Parathyroid adenoma (tissue), 2 donors: ENCODE measurements at regions not wholly inside any gene's neighbourhood (a gene's known extent, or its start where the extent isn't known, plus 50 kb on each side); places are given as distances from the start of the nearest gene placed in this dataset.

Experiments
- H2AFZ ChIP-seq: fragments of 300-600 bp; sonication (generic); one replicate; pipeline ENCODE4 v1.7.0; 2017; ENCODE audit warnings: antibody characterized with exemption, mild to moderate bottlenecking
- H3K27ac ChIP-seq: fragments of 300-600 bp; sonication (generic); one replicate; pipeline ENCODE4 v1.7.0; 2017
- H3K27me3 ChIP-seq: fragments of 300-600 bp; sonication (generic); one replicate; pipeline ENCODE4 v1.7.0; 2017; ENCODE audit warnings: low read length; ENCODE audit not compliant: control insufficient read depth, insufficient read depth
- H3K36me3 ChIP-seq: fragments of 300-600 bp; sonication (generic); one replicate; pipeline ENCODE4 v1.7.0; 2017; ENCODE audit warnings: low read length; ENCODE audit not compliant: control insufficient read depth, insufficient read depth
- H3K4me1 ChIP-seq: fragments of 300-600 bp; sonication (generic); one replicate; pipeline ENCODE4 v1.7.0; 2017; ENCODE audit warnings: control low read depth
- H3K4me2 ChIP-seq: fragments of 300-600 bp; sonication (generic); one replicate; pipeline ENCODE4 v1.7.0; 2017; ENCODE audit warnings: low read length
- H3K4me3 ChIP-seq: fragments of 300-600 bp; sonication (generic); one replicate; pipeline ENCODE4 v1.7.0; 2017; ENCODE audit warnings: low read depth, low read length
- H3K79me2 ChIP-seq: fragments of 300-600 bp; sonication (generic); one replicate; pipeline ENCODE4 v1.7.0; 2017; ENCODE audit warnings: control low read depth
- H3K9ac ChIP-seq: fragments of 300-600 bp; sonication (generic); one replicate; pipeline ENCODE4 v1.7.0; 2017; ENCODE audit warnings: mild to moderate bottlenecking
- H3K9me3 ChIP-seq: fragments of 300-600 bp; sonication (generic); one replicate; pipeline ENCODE4 v1.7.0; 2017; ENCODE audit warnings: low read length; ENCODE audit not compliant: control insufficient read depth
- TF ChIP-seq, protein P1 (sequence below): fragments of 300-600 bp; sonication (generic); IDR thresholded peaks from one replicate; pipeline ENCODE4 v1.7.0; 2017; ENCODE audit warnings: antibody characterized with exemption, mild to moderate bottlenecking
- donor health status: primary hyperparathyroidism.

DNA sequence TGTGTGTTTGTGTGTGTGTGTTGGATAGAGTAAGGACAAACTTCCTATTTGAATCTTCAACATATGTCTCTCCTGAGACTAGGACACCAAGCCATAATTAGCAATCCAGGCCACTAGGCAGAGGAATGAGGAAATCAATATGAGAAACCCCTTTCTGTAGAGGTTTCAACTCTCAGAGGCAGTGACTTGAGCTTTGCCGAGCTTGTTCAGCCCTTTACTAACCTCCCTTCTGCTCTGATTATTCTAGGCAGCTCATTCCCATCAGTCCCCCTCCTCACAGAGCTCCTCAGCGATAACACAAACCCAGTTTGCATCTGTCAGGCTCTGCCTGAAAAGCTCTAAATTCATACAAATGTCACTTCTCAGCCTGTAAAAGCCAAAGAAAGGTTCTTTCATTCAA is 1030.3 kb downstream of the CDH8 start:
- H3K9ac ChIP-seq = no peak overlapping the region
- no peaks in the 10 kb centered on the region for H3K36me3 ChIP-seq
- no peaks in the 10 kb centered on the region for H3K4me1 ChIP-seq
- no peaks in the 10 kb centered on the region for H3K9me3 ChIP-seq
- H3K27ac ChIP-seq = no peak overlapping the region
- H2AFZ ChIP-seq = no peak overlapping the region
- TF ChIP-seq, protein P1, sequence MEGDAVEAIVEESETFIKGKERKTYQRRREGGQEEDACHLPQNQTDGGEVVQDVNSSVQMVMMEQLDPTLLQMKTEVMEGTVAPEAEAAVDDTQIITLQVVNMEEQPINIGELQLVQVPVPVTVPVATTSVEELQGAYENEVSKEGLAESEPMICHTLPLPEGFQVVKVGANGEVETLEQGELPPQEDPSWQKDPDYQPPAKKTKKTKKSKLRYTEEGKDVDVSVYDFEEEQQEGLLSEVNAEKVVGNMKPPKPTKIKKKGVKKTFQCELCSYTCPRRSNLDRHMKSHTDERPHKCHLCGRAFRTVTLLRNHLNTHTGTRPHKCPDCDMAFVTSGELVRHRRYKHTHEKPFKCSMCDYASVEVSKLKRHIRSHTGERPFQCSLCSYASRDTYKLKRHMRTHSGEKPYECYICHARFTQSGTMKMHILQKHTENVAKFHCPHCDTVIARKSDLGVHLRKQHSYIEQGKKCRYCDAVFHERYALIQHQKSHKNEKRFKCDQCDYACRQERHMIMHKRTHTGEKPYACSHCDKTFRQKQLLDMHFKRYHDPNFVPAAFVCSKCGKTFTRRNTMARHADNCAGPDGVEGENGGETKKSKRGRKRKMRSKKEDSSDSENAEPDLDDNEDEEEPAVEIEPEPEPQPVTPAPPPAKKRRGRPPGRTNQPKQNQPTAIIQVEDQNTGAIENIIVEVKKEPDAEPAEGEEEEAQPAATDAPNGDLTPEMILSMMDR = no peak
- no peaks in the 10 kb centered on the region for H3K27me3 ChIP-seq
- H3K4me3 ChIP-seq = no peak overlapping the region
- no peak overlapping the region for H3K4me2 ChIP-seq
- no peaks in the 10 kb centered on the region for H3K79me2 ChIP-seq

DNA sequence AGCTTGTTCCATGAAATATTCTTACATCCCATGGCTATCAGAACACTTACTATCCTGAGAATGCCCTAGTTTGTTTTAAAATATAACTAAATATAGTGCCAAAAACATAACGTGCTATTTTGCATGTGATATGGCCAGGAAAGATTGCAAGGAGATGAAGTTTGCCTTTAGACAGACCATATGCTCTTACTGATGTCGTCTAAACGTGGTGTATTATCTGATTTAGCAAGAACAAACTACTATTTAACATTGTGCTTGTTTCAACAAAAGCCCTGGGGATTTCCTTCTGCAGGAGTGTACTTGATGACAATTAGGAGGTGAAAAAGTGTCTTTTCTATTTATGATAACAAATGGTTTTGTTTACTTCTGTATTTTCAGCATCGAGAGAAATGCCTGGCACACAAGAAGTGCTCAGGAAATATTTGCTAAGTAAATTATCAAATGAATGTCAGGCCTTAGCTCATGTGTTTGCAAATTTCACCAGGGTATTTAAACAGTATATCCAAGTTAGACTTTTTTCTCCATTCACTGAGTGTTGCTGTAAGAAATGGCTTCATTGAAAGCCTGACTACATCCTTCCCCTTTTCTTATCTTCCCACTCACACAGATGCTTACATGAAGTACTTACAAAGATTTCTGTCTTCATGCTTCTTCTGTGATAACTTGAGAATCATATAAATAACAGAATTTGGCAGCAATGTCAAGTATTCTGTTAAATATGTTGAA is 1033.6 kb downstream of the CDH8 start:
- no peaks in the 10 kb centered on the region for H3K9me3 ChIP-seq
- H3K9ac ChIP-seq = no peak overlapping the region
- H3K4me2 ChIP-seq = no peak overlapping the region
- TF ChIP-seq, protein P1 = no peak
- H3K27ac ChIP-seq = no peak overlapping the region
- no peaks in the 10 kb centered on the region for H3K79me2 ChIP-seq
- no peaks in the 10 kb centered on the region for H3K27me3 ChIP-seq
- no peak overlapping the region for H2AFZ ChIP-seq
- H3K4me3 ChIP-seq = no peak overlapping the region
- no peaks in the 10 kb centered on the region for H3K4me1 ChIP-seq
- H3K36me3 ChIP-seq = no peaks in the 10 kb centered on the region

DNA sequence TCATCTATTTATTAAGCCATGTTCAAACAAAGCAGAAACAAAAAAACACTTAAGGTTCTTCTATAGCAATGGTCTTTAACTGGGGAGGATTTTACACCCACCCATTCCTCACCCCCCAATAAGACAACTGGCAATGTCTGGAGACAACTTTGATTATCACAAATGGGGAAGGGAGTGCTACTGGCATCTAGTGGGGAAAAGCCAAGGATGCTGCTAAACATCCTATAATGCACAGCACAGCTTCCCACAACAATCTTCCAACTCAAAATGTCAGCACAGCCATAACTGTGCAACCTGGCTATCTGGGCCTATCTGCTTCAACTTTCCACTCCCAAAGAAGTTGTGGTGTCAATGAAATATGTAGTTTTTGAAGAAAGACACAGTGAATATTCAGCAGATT is 1044.4 kb downstream of the CDH8 start:
- Histone ChIP-seq H3K27me3 (no peaks in the 10 kb centered on the region), H3K36me3 (no peaks in the 10 kb centered on the region), H3K4me3 (no peak overlapping the region), H3K9me3 (no peaks in the 10 kb centered on the region), H3K79me2 (no peaks in the 10 kb centered on the region), H2AFZ (no peak overlapping the region), H3K4me1 (no peaks in the 10 kb centered on the region), H3K27ac (no peak overlapping the region), H3K4me2 (no peak overlapping the region), H3K9ac (no peak overlapping the region)
- TF ChIP-seq, protein P1 = no peak

DNA sequence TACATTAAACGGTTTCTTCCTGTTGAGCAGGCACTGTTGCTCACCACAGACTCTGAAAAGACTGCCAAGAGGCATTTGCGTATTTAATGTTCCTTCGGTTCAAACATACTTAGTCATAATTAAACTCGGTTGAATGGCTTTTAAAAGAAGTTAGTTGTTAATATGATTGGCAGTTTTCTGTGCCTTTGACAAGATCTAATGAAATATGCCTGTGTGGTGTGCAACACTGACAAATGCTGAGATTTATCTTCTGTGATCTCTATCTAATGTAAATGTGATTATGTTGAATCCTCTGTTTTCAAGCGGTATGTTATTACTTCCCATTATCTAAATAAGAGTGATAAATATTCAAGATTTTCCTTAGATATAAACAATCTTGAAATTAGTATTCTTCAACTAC is 1046.6 kb downstream of the CDH8 start:
- no peaks in the 10 kb centered on the region for H3K79me2 ChIP-seq
- H3K27me3 ChIP-seq = no peaks in the 10 kb centered on the region
- no peaks in the 10 kb centered on the region for H3K9me3 ChIP-seq
- no peak overlapping the region for H3K27ac ChIP-seq
- TF ChIP-seq, protein P1 = no peak
- H2AFZ ChIP-seq = no peak overlapping the region
- no peak overlapping the region for H3K4me2 ChIP-seq
- H3K9ac ChIP-seq = no peak overlapping the region
- no peak overlapping the region for H3K4me3 ChIP-seq
- H3K36me3 ChIP-seq = no peaks in the 10 kb centered on the region
- H3K4me1 ChIP-seq = no peaks in the 10 kb centered on the region

DNA sequence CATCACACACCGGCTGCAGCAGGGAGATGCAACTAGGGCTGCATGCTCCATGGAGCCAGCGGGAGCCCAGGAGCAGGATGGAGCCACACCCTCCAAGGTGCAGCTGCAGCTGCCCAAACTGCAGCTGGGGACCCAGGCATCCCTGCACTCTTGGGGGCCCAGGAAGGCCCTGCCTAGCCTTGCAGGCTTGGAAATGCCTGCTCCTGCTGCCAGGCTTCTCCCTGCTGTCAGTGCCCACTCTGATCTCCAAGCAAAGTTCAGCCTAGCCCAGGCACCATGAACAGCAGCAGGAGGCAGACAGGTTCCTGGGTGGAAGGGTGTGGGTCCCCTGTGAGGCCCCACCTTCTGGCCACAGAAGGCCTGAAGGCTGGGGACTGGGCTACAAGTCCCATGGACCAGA is 1057.1 kb downstream of the CDH8 start:
- H3K9ac ChIP-seq = no peak overlapping the region
- H3K36me3 ChIP-seq = no peaks in the 10 kb centered on the region
- no peak overlapping the region for H2AFZ ChIP-seq
- H3K4me3 ChIP-seq = no peak overlapping the region
- H3K4me2 ChIP-seq = no peak overlapping the region
- no peaks in the 10 kb centered on the region for H3K4me1 ChIP-seq
- H3K79me2 ChIP-seq = no peaks in the 10 kb centered on the region
- no peaks in the 10 kb centered on the region for H3K27me3 ChIP-seq
- TF ChIP-seq, protein P1 = no peak
- no peaks in the 10 kb centered on the region for H3K9me3 ChIP-seq
- H3K27ac ChIP-seq = no peak overlapping the region
